Esophagus squamous epithelium (tissue), 4 donors: ENCODE measurements at regions not wholly inside any gene's neighbourhood (a gene's known extent, or its start where the extent isn't known, plus 50 kb on each side); places are given as distances from the start of the nearest gene placed in this dataset.

Source experiments
- CTCF ChIP-seq, 6 experiments: fragments of 450-650 bp in 4 of 6; fragments of 200-600 bp in 2 of 6; sonication (generic) in 2 of 6; IDR thresholded peaks; one replicate each; pipeline ENCODE4 v1.5.1; 2016 to 2019; ENCODE audit warnings: antibody characterized with exemption in 6 of 6, mild to moderate bottlenecking in 4 of 6, moderate library complexity in 4 of 6
- POLR2A ChIP-seq, 4 donors: fragments of 450-650 bp; IDR thresholded peaks; one replicate each; pipeline ENCODE4 v1.6.1; 2017; ENCODE audit warnings: antibody characterized with exemption in 4 of 4, mild to moderate bottlenecking in 4 of 4, moderate library complexity in 3 of 4

- TF ChIP-seq CTCF (IDR thresholded peaks at IDR 0.05): no peak
- no peak for TF ChIP-seq POLR2A (IDR thresholded peaks at IDR 0.05)
Observed at GRCh38 chr2:226337941-226338600, 461.5 kb downstream of the IRS1 start.
